Ramos (cell line): ENCODE measurements at regions not wholly inside any gene's neighbourhood (a gene's known extent, or its start where the extent isn't known, plus 50 kb on each side); places are given as distances from the start of the nearest gene placed in this dataset.

ENCODE experiments used
- in situ Hi-C: fragments of 300-500 bp; cut with MboI; formaldehyde crosslinking; loops from one replicate; pipeline ENCODE4 v1.14.3; 2022; ENCODE audit warnings: low sequenced_read_pairs; ENCODE audit not compliant: unreplicated experiment

- in situ Hi-C loops: no loop called here
Measured at GRCh38 chr3:84439476-84439875, 519.3 kb upstream of the CADM2 start.

- in situ Hi-C loops: no loop called here
Measured at GRCh38 chr3:84440291-84440690, 518.5 kb upstream of the CADM2 start.

- in situ Hi-C loops: no loop called here
Measured at GRCh38 chr3:84442533-84442932, 516.3 kb upstream of the CADM2 start.

- in situ Hi-C loops: no loop called here
Measured at GRCh38 chr3:84444726-84445521, 513.9 kb upstream of the CADM2 start.

- in situ Hi-C loops: no loop called here
Measured at GRCh38 chr3:84487296-84487695, 471.5 kb upstream of the CADM2 start.

GRCh38 chr3:84504761-84505160 is 454.0 kb upstream of the CADM2 start:
- in situ Hi-C loops: no loop called here

- in situ Hi-C loops: no loop called here
Measured at GRCh38 chr3:84510007-84510406, 448.8 kb upstream of the CADM2 start.

GRCh38 chr3:84522893-84523292 is 435.9 kb upstream of the CADM2 start:
- in situ Hi-C loops: no loop called here

GRCh38 chr3:84536916-84537315 is 421.9 kb upstream of the CADM2 start:
- in situ Hi-C loops: loop anchor here (25.0 kb wide), 1 partner anchor 1025 kb away; no protein-coding TSS in a partner anchor

GRCh38 chr3:84538597-84538996 is 420.2 kb upstream of the CADM2 start:
- in situ Hi-C loops: loop anchor here (25.0 kb wide), 1 partner anchor 1024 kb away; no protein-coding TSS in a partner anchor

GRCh38 chr3:84547207-84547606 is 411.6 kb upstream of the CADM2 start:
- in situ Hi-C loops: loop anchor here (25.0 kb wide), 1 partner anchor 1015 kb away; no protein-coding TSS in a partner anchor

- in situ Hi-C loops: loop anchor here (25.0 kb wide), 1 partner anchor 1014 kb away; no protein-coding TSS in a partner anchor
Measured at GRCh38 chr3:84547971-84548970, 410.5 kb upstream of the CADM2 start.

GRCh38 chr3:84555629-84556028 is 403.2 kb upstream of the CADM2 start:
- in situ Hi-C loops: no loop called here

- in situ Hi-C loops: no loop called here
Measured at GRCh38 chr3:84566256-84566655, 392.5 kb upstream of the CADM2 start.

GRCh38 chr3:84567796-84568195 is 391.0 kb upstream of the CADM2 start:
- in situ Hi-C loops: no loop called here

GRCh38 chr3:84573962-84574361 is 384.8 kb upstream of the CADM2 start:
- in situ Hi-C loops: no loop called here

- in situ Hi-C loops: no loop called here
Measured at GRCh38 chr3:84586427-84586826, 372.4 kb upstream of the CADM2 start.

GRCh38 chr3:84600703-84601225 is 358.0 kb upstream of the CADM2 start:
- in situ Hi-C loops: no loop called here

- in situ Hi-C loops: no loop called here
Measured at GRCh38 chr3:84601303-84601702, 357.5 kb upstream of the CADM2 start.

- in situ Hi-C loops: no loop called here
Measured at GRCh38 chr3:84621823-84622222, 337.0 kb upstream of the CADM2 start.

GRCh38 chr3:84634668-84635067 is 324.1 kb upstream of the CADM2 start:
- in situ Hi-C loops: no loop called here
